Kidney (tissue), 13 donors: ENCODE measurements at regions not wholly inside any gene's neighbourhood (a gene's known extent, or its start where the extent isn't known, plus 50 kb on each side); places are given as distances from the start of the nearest gene placed in this dataset.
"Not testable (repeated sequence)": the region's sequence is repeated elsewhere in the genome, so short reads cannot be mapped to it uniquely, and the experiment has no call there.

Source experiments
- DNase-seq, 5 donors: peaks; one replicate each; pipeline ENCODE4 v3.0.0-alpha.2; 2013 to 2020
- FAIRE-seq: peaks from 2 replicates; lab custom pipeline; 2012; peaks lifted over from hg19 to GRCh38; lab: Jason Lieb, UNC
- H3K27ac ChIP-seq, 2 donors: one replicate each; pipeline ENCODE4 v1.7.0; 2013; ENCODE audit warnings: low read depth in 2 of 2, low read length in 2 of 2, inconsistent platforms in 1 of 2
- H3K27me3 ChIP-seq: one replicate; pipeline ENCODE4 v1.7.1; 2013; ENCODE audit warnings: low read length, inconsistent platforms; ENCODE audit not compliant: control insufficient read depth, insufficient read depth
- H3K36me3 ChIP-seq, 3 donors: one replicate each; pipeline versions ENCODE4 v1.7.0 to v1.7.1; 2013; ENCODE audit warnings: low read length in 3 of 3, control low read depth in 1 of 3, inconsistent platforms in 1 of 3; ENCODE audit not compliant: insufficient read depth in 3 of 3, control insufficient read depth in 2 of 3
- H3K4me1 ChIP-seq, 3 donors: one replicate each; pipeline versions ENCODE4 v1.7.0 to v1.7.1; 2013; ENCODE audit warnings: low read length in 3 of 3, inconsistent platforms in 1 of 3, low read depth in 1 of 3; ENCODE audit not compliant: control insufficient read depth in 2 of 3, insufficient read depth in 2 of 3
- H3K4me3 ChIP-seq, 3 donors: one replicate each; pipeline versions ENCODE4 v1.7.0 to v1.8.1; 2013; ENCODE audit warnings: low read length in 3 of 3, control low read depth in 1 of 3, inconsistent platforms in 1 of 3
- H3K9ac ChIP-seq, 3 donors: one replicate each; pipeline versions ENCODE4 v1.7.0 to v1.7.1; 2013; ENCODE audit warnings: low read length in 3 of 3, control low read depth in 1 of 3, inconsistent platforms in 1 of 3
- H3K9me3 ChIP-seq, 3 donors: one replicate each; pipeline versions ENCODE4 v1.7.0 to v1.7.1; 2013; ENCODE audit warnings: low read length in 3 of 3, control low read depth in 1 of 3, inconsistent platforms in 1 of 3; ENCODE audit not compliant: control insufficient read depth in 2 of 3, insufficient read depth in 1 of 3
- CTCF ChIP-seq: IDR thresholded peaks from 3 replicates; pipeline ENCODE4 v1.5.1; 2012; ENCODE audit warnings: mild to moderate bottlenecking, moderate library complexity, borderline replicate concordance; ENCODE audit not compliant: insufficient read depth; ENCODE audit errors: extremely low read depth
- intact Hi-C: fragments of 100-400 bp; cut with DNase I; formaldehyde crosslinking; loops from one replicate; pipeline ENCODE4 v1.11.1; 2022
- donor health status: control.
- donor health status: control.
- donor health status: control.
- donor health status: control.
- donor health status: control.
- donor health status: DM: yes; HTN: yes; CAD: no.
- donor health status: Normal renal cell carcinoma (clear cell type).

GRCh38 chr4:106793933-106794332, 242.2 kb downstream of the DKK2 start:
- DNase-seq (no peak), FAIRE-seq (no peak)
- H3K9me3 ChIP-seq: peaks cover 0 to 1% (median under 1%) of the 10 kb centered on the region in 3 donors
- no peak overlapping the region for H3K4me3 ChIP-seq
- no peak for TF ChIP-seq CTCF
- H3K27ac ChIP-seq: no peak overlapping the region
- intact Hi-C loops: no loop called here
- no peaks in the 10 kb centered on the region for H3K27me3 ChIP-seq
- no peaks in the 10 kb centered on the region for H3K4me1 ChIP-seq
- H3K9ac ChIP-seq: no peak overlapping the region
- H3K36me3 ChIP-seq: no peaks in the 10 kb centered on the region

- Histone ChIP-seq H3K27me3 (no peaks in the 10 kb centered on the region), H3K4me1 (no peaks in the 10 kb centered on the region), H3K9ac (no peak overlapping the region), H3K36me3 (no peaks in the 10 kb centered on the region), H3K9me3 (no peaks in the 10 kb centered on the region), H3K4me3 (no peak overlapping the region), H3K27ac (no peak overlapping the region)
- FAIRE-seq (no peak), DNase-seq (no peak)
- no peak for TF ChIP-seq CTCF
- intact Hi-C loops: no loop called here
Measured at GRCh38 chr4:106775636-106776035, 260.5 kb downstream of the DKK2 start.

GRCh38 chr4:106774055-106774454, 262.1 kb downstream of the DKK2 start:
- H3K4me3 ChIP-seq, H3K27me3 ChIP-seq, H3K27ac ChIP-seq, H3K9me3 ChIP-seq, DNase-seq, H3K36me3 ChIP-seq, FAIRE-seq, H3K4me1 ChIP-seq, intact Hi-C loops, H3K9ac ChIP-seq: not testable (repeated sequence)

GRCh38 chr4:106773076-106773905, 262.8 kb downstream of the DKK2 start:
- DNase-seq (no peak), FAIRE-seq (no peak)
- no peaks in the 10 kb centered on the region for H3K27me3 ChIP-seq
- H3K4me1 ChIP-seq: no peaks in the 10 kb centered on the region
- TF ChIP-seq CTCF: no peak
- H3K9me3 ChIP-seq: no peaks in the 10 kb centered on the region
- no peak overlapping the region for H3K4me3 ChIP-seq
- H3K9ac ChIP-seq: no peak overlapping the region
- H3K36me3 ChIP-seq: no peaks in the 10 kb centered on the region
- intact Hi-C loops: no loop called here
- no peak overlapping the region for H3K27ac ChIP-seq
